HEK293T (cell line): ENCODE measurements at regions not wholly inside any gene's neighbourhood (a gene's known extent, or its start where the extent isn't known, plus 50 kb on each side); places are given as distances from the start of the nearest gene placed in this dataset.
"Not testable (repeated sequence)": the region's sequence is repeated elsewhere in the genome, so short reads cannot be mapped to it uniquely, and the experiment has no call there.

Source experiments
- CTCF ChIA-PET: fragments of 350-600 bp; formaldehyde crosslinking; extraction: SDS; loops from one replicate; lab custom pipeline; 2021; ENCODE audit warnings: antibody characterized with exemption, inconsistent platforms; lab: Yijun Ruan, JAX
- POLR2A ChIA-PET: fragments of 350-600 bp; formaldehyde crosslinking; extraction: SDS; loops from one replicate; lab custom pipeline; 2020; ENCODE audit warnings: antibody characterized with exemption, inconsistent platforms; lab: Yijun Ruan, JAX
- DNase-seq: peaks from one replicate; pipeline ENCODE4 v3.0.0; 2012; ENCODE audit warnings: mixed read lengths; ENCODE audit errors: extremely low spot score
- ARNT ChIP-seq: fragments of 450-650 bp; IDR thresholded peaks from 2 replicates; pipeline ENCODE4 v1.6.1; 2017; ENCODE audit warnings: mild to moderate bottlenecking
- BHLHE40 ChIP-seq: fragments of 450-650 bp; IDR thresholded peaks from 2 replicates; pipeline ENCODE4 v1.6.1; 2016; ENCODE audit warnings: mild to moderate bottlenecking, moderate library complexity, borderline replicate concordance
- CTBP1 ChIP-seq: fragments of 450-650 bp; IDR thresholded peaks from 2 replicates; pipeline ENCODE4 v1.6.1; 2016; ENCODE audit warnings: borderline replicate concordance
- ELF4 ChIP-seq: fragments of 450-650 bp; IDR thresholded peaks from 2 replicates; pipeline ENCODE4 v1.6.1; 2017; ENCODE audit warnings: antibody characterized with exemption
- FOXA1 ChIP-seq: fragments of 450-650 bp; IDR thresholded peaks from 2 replicates; pipeline ENCODE4 v1.6.1; 2016; ENCODE audit warnings: mild to moderate bottlenecking
- FOXK2 ChIP-seq: fragments of 450-650 bp; IDR thresholded peaks from 2 replicates; pipeline ENCODE4 v1.6.1; 2016; ENCODE audit warnings: mild to moderate bottlenecking
- FOXM1 ChIP-seq: fragments of 450-650 bp; IDR thresholded peaks from 2 replicates; pipeline ENCODE4 v1.6.1; 2017; ENCODE audit warnings: mild to moderate bottlenecking, borderline replicate concordance
- HDGF ChIP-seq: fragments of 450-650 bp; IDR thresholded peaks from 2 replicates; pipeline ENCODE4 v1.6.1; 2017; ENCODE audit warnings: antibody characterized with exemption, borderline replicate concordance
- L3MBTL2 ChIP-seq: fragments of 450-650 bp; conservative IDR thresholded peaks from 2 replicates; pipeline ENCODE4 v1.6.1; 2016; ENCODE audit warnings: mild to moderate bottlenecking
- LEF1 ChIP-seq: fragments of 450-650 bp; IDR thresholded peaks from 2 replicates; pipeline ENCODE4 v1.6.1; 2017; ENCODE audit warnings: mild to moderate bottlenecking, borderline replicate concordance
- NFRKB ChIP-seq: fragments of 450-650 bp; IDR thresholded peaks from 2 replicates; pipeline ENCODE4 v1.6.1; 2016; ENCODE audit warnings: mild to moderate bottlenecking, moderate library complexity
- PKNOX1 ChIP-seq: fragments of 450-650 bp; IDR thresholded peaks from 2 replicates; pipeline ENCODE4 v1.6.1; 2016
- SP1 ChIP-seq: fragments of 450-650 bp; IDR thresholded peaks from 2 replicates; pipeline ENCODE4 v1.6.1; 2017
- SUZ12 ChIP-seq: fragments of 450-650 bp; IDR thresholded peaks from 2 replicates; pipeline ENCODE4 v1.6.1; 2016; ENCODE audit warnings: mild to moderate bottlenecking
- TARDBP ChIP-seq: fragments of 450-650 bp; IDR thresholded peaks from 2 replicates; pipeline ENCODE4 v1.6.1; 2016
- ZNF384 ChIP-seq: fragments of 450-650 bp; IDR thresholded peaks from 2 replicates; pipeline ENCODE4 v1.6.1; 2016

GRCh38 chr11:43172477-43172876 lies 139.3 kb upstream of the API5 start:
- CTCF ChIA-PET = no interaction called here
- TF ChIP-seq BHLHE40 = no peak
- no peak for TF ChIP-seq SUZ12
- no peak for TF ChIP-seq FOXK2
- no peak for TF ChIP-seq HDGF
- POLR2A ChIA-PET = no interaction called here
- DNase-seq = no peak

- TF ChIP-seq TARDBP = no peak
- no peak for TF ChIP-seq NFRKB
- TF ChIP-seq L3MBTL2 = no peak
- TF ChIP-seq FOXA1 = no peak
- TF ChIP-seq ELF4 = no peak
- TF ChIP-seq PKNOX1 = no peak
- no peak for TF ChIP-seq FOXK2
- TF ChIP-seq ZNF384 = no peak
- no peak for TF ChIP-seq ARNT
- no peak for TF ChIP-seq SUZ12
- TF ChIP-seq FOXM1 = no peak
- no peak for TF ChIP-seq HDGF
- TF ChIP-seq BHLHE40 = no peak
- no peak for TF ChIP-seq CTBP1
- no peak for TF ChIP-seq SP1
- no peak for DNase-seq
- CTCF ChIA-PET = no interaction called here
- POLR2A ChIA-PET = no interaction called here
These were observed 133.8 kb upstream of the API5 start for GRCh38 chr11:43177975-43178374.

- POLR2A ChIA-PET, DNase-seq, CTCF ChIA-PET: not testable (repeated sequence)
These were observed 117.3 kb upstream of the API5 start for GRCh38 chr11:43194459-43194858.

GRCh38 chr11:43197379-43197778 lies 114.4 kb upstream of the API5 start:
- ChIA-PET CTCF (no interaction called here), POLR2A (no interaction called here)
- DNase-seq = no peak
- TF ChIP-seq FOXK2 (no peak), LEF1 (no peak), FOXA1 (no peak), SUZ12 (no peak), ELF4 (no peak), PKNOX1 (no peak), SP1 (no peak), TARDBP (no peak), NFRKB (no peak), CTBP1 (no peak), HDGF (no peak), ZNF384 (no peak), ARNT (no peak), BHLHE40 (no peak)

- POLR2A ChIA-PET = no interaction called here
These were observed 111.8 kb upstream of the API5 start for GRCh38 chr11:43200031-43200430.

GRCh38 chr11:43212279-43212678 lies 99.5 kb upstream of the API5 start:
- CTCF ChIA-PET = no interaction called here
- no peak for TF ChIP-seq CTBP1
- TF ChIP-seq TARDBP = no peak
- TF ChIP-seq ARNT = no peak
- no peak for TF ChIP-seq SUZ12
- no peak for TF ChIP-seq LEF1
- no peak for TF ChIP-seq L3MBTL2
- TF ChIP-seq FOXK2 = no peak
- no peak for TF ChIP-seq FOXA1
- TF ChIP-seq ELF4 = no peak
- TF ChIP-seq BHLHE40 = no peak
- no peak for TF ChIP-seq HDGF
- TF ChIP-seq NFRKB = no peak
- no peak for TF ChIP-seq PKNOX1
- TF ChIP-seq ZNF384 = no peak
- no peak for TF ChIP-seq SP1
- TF ChIP-seq FOXM1 = no peak
- no peak for DNase-seq
- POLR2A ChIA-PET = no interaction called here

More at GRCh38 chr11:43200031-43200430, 111.8 kb upstream of the API5 start:
- TF ChIP-seq SP1 = no peak
- TF ChIP-seq HDGF = no peak
- TF ChIP-seq NFRKB = no peak
- no peak for TF ChIP-seq SUZ12
- no peak for TF ChIP-seq TARDBP
- TF ChIP-seq BHLHE40 = no peak
- no peak for TF ChIP-seq ELF4
- no peak for TF ChIP-seq LEF1
- TF ChIP-seq PKNOX1 = no peak
- no peak for TF ChIP-seq ZNF384
- TF ChIP-seq ARNT = no peak
- no peak for TF ChIP-seq FOXK2
- no peak for TF ChIP-seq FOXA1
- no peak for TF ChIP-seq CTBP1
- TF ChIP-seq FOXM1 = no peak
- no peak for TF ChIP-seq L3MBTL2
- no peak for DNase-seq
- CTCF ChIA-PET = no interaction called here
